ENCODE measurements at regions not wholly inside any gene's neighbourhood (a gene's known extent, or its start where the extent isn't known, plus 50 kb on each side); places are given as distances from the start of the nearest gene placed in this dataset.

DNA sequence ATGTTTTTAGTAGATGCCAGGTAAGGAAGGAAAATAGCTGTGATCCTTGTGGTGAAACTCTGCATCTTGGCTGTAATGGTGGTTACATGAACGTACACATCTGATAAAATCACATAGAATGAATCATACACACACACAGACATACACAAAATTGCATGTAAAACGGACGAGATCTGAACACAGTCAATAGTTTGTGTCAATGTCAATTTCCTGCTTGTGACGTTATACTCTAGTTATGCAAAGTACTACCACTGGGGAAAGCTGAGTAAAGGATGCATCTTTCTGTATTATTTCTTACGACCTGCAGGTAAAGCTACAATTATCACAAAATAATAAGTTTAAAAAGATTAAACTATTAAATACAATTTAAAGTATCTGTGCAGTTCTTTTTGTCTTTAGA, 493.7 kb upstream of the ZP4 start:
- no peak for TF ChIP-seq EZH2phosphoT487 (IDR thresholded peaks at IDR 0.05; ENCODE audit: borderline replicate concordance, low read depth, low read length)
- TF ChIP-seq, protein P1, sequence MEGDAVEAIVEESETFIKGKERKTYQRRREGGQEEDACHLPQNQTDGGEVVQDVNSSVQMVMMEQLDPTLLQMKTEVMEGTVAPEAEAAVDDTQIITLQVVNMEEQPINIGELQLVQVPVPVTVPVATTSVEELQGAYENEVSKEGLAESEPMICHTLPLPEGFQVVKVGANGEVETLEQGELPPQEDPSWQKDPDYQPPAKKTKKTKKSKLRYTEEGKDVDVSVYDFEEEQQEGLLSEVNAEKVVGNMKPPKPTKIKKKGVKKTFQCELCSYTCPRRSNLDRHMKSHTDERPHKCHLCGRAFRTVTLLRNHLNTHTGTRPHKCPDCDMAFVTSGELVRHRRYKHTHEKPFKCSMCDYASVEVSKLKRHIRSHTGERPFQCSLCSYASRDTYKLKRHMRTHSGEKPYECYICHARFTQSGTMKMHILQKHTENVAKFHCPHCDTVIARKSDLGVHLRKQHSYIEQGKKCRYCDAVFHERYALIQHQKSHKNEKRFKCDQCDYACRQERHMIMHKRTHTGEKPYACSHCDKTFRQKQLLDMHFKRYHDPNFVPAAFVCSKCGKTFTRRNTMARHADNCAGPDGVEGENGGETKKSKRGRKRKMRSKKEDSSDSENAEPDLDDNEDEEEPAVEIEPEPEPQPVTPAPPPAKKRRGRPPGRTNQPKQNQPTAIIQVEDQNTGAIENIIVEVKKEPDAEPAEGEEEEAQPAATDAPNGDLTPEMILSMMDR (conservative IDR thresholded peaks at IDR 0.05; ENCODE audit: low read length), result no peak

Measured in OCI-LY7 (cell line).